Trophoblast cell (in vitro differentiated cells and primary cell): ENCODE measurements at regions not wholly inside any gene's neighbourhood (a gene's known extent, or its start where the extent isn't known, plus 50 kb on each side); places are given as distances from the start of the nearest gene placed in this dataset.

Experiments used
- DNase-seq, 2 donors: peaks; one replicate each; pipeline ENCODE4 v3.0.0-alpha.2; 2016
- H2AFZ ChIP-seq: 2 replicates; pipeline ENCODE4 v1.6.1; 2013; ENCODE audit warnings: low read length, moderate library complexity, mild to moderate bottlenecking; ENCODE audit not compliant: insufficient read depth, poor library complexity
- H2AK5ac ChIP-seq: 2 replicates; pipeline ENCODE4 v1.6.1; 2013; ENCODE audit warnings: mild to moderate bottlenecking, low read length
- H2BK120ac ChIP-seq: 2 replicates; pipeline ENCODE4 v1.6.1; 2013; ENCODE audit warnings: low read length, mild to moderate bottlenecking, moderate library complexity; ENCODE audit not compliant: insufficient read depth, poor library complexity
- H2BK12ac ChIP-seq: 2 replicates; pipeline ENCODE4 v1.6.1; 2013; ENCODE audit warnings: mild to moderate bottlenecking, low read length, moderate library complexity
- H2BK5ac ChIP-seq: 2 replicates; pipeline ENCODE4 v1.6.1; 2013; ENCODE audit warnings: low read length, low read depth, moderate library complexity, mild to moderate bottlenecking; ENCODE audit not compliant: poor library complexity
- H3K14ac ChIP-seq: 2 replicates; pipeline ENCODE4 v1.6.1; 2013; ENCODE audit warnings: mild to moderate bottlenecking, low read length
- H3K18ac ChIP-seq: 2 replicates; pipeline ENCODE4 v1.6.1; 2013; ENCODE audit warnings: mild to moderate bottlenecking, low read length
- H3K23ac ChIP-seq: 2 replicates; pipeline ENCODE4 v1.6.1; 2013; ENCODE audit warnings: low read length
- H3K27ac ChIP-seq: 2 replicates; pipeline ENCODE4 v1.5.1; 2013; ENCODE audit warnings: low read depth, mild to moderate bottlenecking, inconsistent platforms, low read length, moderate library complexity
- H3K27me3 ChIP-seq: 2 replicates; pipeline ENCODE4 v1.6.1; 2013; ENCODE audit warnings: inconsistent platforms, mild to moderate bottlenecking, low read length, moderate library complexity; ENCODE audit not compliant: insufficient read depth
- H3K36me3 ChIP-seq, 2 experiments: 1 replicate in 1 of 2; 2 replicates in 1 of 2; pipeline ENCODE4 v1.6.1; 2013; ENCODE audit warnings: low read length in 2 of 2, mild to moderate bottlenecking in 2 of 2, moderate library complexity in 1 of 2; ENCODE audit not compliant: insufficient read depth in 2 of 2, control insufficient read depth in 1 of 2
- H3K4ac ChIP-seq: 2 replicates; pipeline ENCODE4 v1.6.1; 2013; ENCODE audit warnings: low read depth, mild to moderate bottlenecking, low read length, moderate library complexity
- H3K4me1 ChIP-seq, 2 experiments: 1 replicate in 1 of 2; 2 replicates in 1 of 2; pipeline ENCODE4 v1.6.1; 2013; ENCODE audit warnings: low read length in 2 of 2, mild to moderate bottlenecking in 2 of 2, moderate library complexity in 1 of 2; ENCODE audit not compliant: insufficient read depth in 2 of 2, control insufficient read depth in 1 of 2
- H3K4me2 ChIP-seq: 2 replicates; pipeline ENCODE4 v1.6.1; 2013; ENCODE audit warnings: inconsistent platforms, mild to moderate bottlenecking, low read length, moderate library complexity
- H3K4me3 ChIP-seq: 2 replicates; pipeline ENCODE4 v1.5.1; 2013; ENCODE audit warnings: mild to moderate bottlenecking, low read depth, low read length, inconsistent platforms
- H3K79me1 ChIP-seq: one replicate; pipeline ENCODE4 v1.6.1; 2013; ENCODE audit warnings: low read length
- H3K79me2 ChIP-seq: 2 replicates; pipeline ENCODE4 v1.6.1; 2013; ENCODE audit warnings: low read length, mild to moderate bottlenecking; ENCODE audit not compliant: control insufficient read depth, insufficient read depth, poor library complexity
- H3K9ac ChIP-seq: 2 replicates; pipeline ENCODE4 v1.6.1; 2013; ENCODE audit warnings: mild to moderate bottlenecking, low read length
- H3K9me3 ChIP-seq: 2 replicates; pipeline ENCODE4 v1.6.1; 2013; ENCODE audit warnings: low read depth, mild to moderate bottlenecking, control low read depth, inconsistent platforms, low read length; ENCODE audit not compliant: insufficient read depth
- H4K12ac ChIP-seq: 2 replicates; pipeline ENCODE4 v1.6.1; 2013; ENCODE audit warnings: low read depth, mild to moderate bottlenecking, low read length, moderate library complexity
- H4K8ac ChIP-seq: 2 replicates; pipeline ENCODE4 v1.6.1; 2013; ENCODE audit warnings: low read depth, mild to moderate bottlenecking, low read length, moderate library complexity
- H4K91ac ChIP-seq: one replicate; pipeline ENCODE4 v1.6.1; 2013; ENCODE audit warnings: low read depth, mild to moderate bottlenecking, low read length, moderate library complexity
- WGBS: extraction: QIAGEN DNeasy Blood & Tissue Kit; methylation state at CpG from one replicate; pipeline ENCODE4 v1.1.7; 2013; ENCODE audit warnings: missing lambda C conversion rate; ENCODE audit not compliant: insufficient read length, insufficient coverage; ENCODE audit errors: extremely low coverage; 5-methylcytosine and 5-hydroxymethylcytosine counted together

GRCh38 chr5:90141984-90142383 is 267.6 kb downstream of the CETN3 start:
- Histone ChIP-seq H3K4me2 (no peak overlapping the region), H3K4me1 (peaks cover 2 to 4% of the 10 kb centered on the region in 2 experiments), H3K23ac (no peak overlapping the region), H3K9me3 (no peaks in the 10 kb centered on the region), H3K18ac (no peak overlapping the region), H3K27ac (no peak overlapping the region), H4K12ac (no peak overlapping the region), H3K4ac (no peak overlapping the region), H4K8ac (no peak overlapping the region), H3K79me1 (no peaks in the 10 kb centered on the region), H3K14ac (no peak overlapping the region), H2AK5ac (no peak overlapping the region), H3K79me2 (no peaks in the 10 kb centered on the region), H3K4me3 (no peak overlapping the region), H2BK5ac (no peak overlapping the region), H2BK120ac (no peak overlapping the region), H2AFZ (no peak overlapping the region), H2BK12ac (no peak overlapping the region), H3K36me3 (peaks cover 0 to 2% of the 10 kb centered on the region in 2 experiments), H3K9ac (no peak overlapping the region), H4K91ac (no peak overlapping the region), H3K27me3 (no peaks in the 10 kb centered on the region)
- no CpG with 5 or more reads among the region's 3 CpGs for WGBS
- DNase-seq, result no peak

GRCh38 chr5:90136952-90137528 is 272.5 kb downstream of the CETN3 start:
- H3K79me2 ChIP-seq, result no peaks in the 10 kb centered on the region
- no peaks in the 10 kb centered on the region for H3K27me3 ChIP-seq
- DNase-seq, result no peak
- no peak overlapping the region for H3K23ac ChIP-seq
- H2BK12ac ChIP-seq, result no peak overlapping the region
- H3K9me3 ChIP-seq, result peaks cover 4% of the 10 kb centered on the region
- no peak overlapping the region for H3K18ac ChIP-seq
- no peak overlapping the region for H3K14ac ChIP-seq
- no peak overlapping the region for H4K12ac ChIP-seq
- H2AFZ ChIP-seq, result no peak overlapping the region
- H2BK5ac ChIP-seq, result no peak overlapping the region
- no peak overlapping the region for H3K4me3 ChIP-seq
- WGBS, result no CpG with 5 or more reads among the region's 10 CpGs
- H3K4ac ChIP-seq, result no peak overlapping the region
- H3K9ac ChIP-seq, result peak overlapping the region; percentile 64
- H3K36me3 ChIP-seq, result no peaks in the 10 kb centered on the region
- H2BK120ac ChIP-seq, result no peak overlapping the region
- no peak overlapping the region for H2AK5ac ChIP-seq
- H3K79me1 ChIP-seq, result no peaks in the 10 kb centered on the region
- H3K4me1 ChIP-seq, result no peaks in the 10 kb centered on the region
- H3K4me2 ChIP-seq, result no peak overlapping the region
- no peak overlapping the region for H3K27ac ChIP-seq
- H4K91ac ChIP-seq, result no peak overlapping the region
- H4K8ac ChIP-seq, result no peak overlapping the region

GRCh38 chr5:90135779-90136378 is 273.7 kb downstream of the CETN3 start:
- Histone ChIP-seq H2AK5ac (no peak overlapping the region), H2AFZ (no peak overlapping the region), H3K79me1 (no peaks in the 10 kb centered on the region), H2BK5ac (no peak overlapping the region), H3K14ac (no peak overlapping the region), H3K18ac (no peak overlapping the region), H2BK120ac (no peak overlapping the region), H4K12ac (no peak overlapping the region), H3K9me3 (peaks cover 4% of the 10 kb centered on the region), H3K4me1 (no peaks in the 10 kb centered on the region), H3K79me2 (no peaks in the 10 kb centered on the region), H2BK12ac (no peak overlapping the region), H3K27ac (no peak overlapping the region), H3K9ac (no peak overlapping the region), H3K23ac (no peak overlapping the region), H3K4me3 (no peak overlapping the region), H4K8ac (no peak overlapping the region), H3K27me3 (no peaks in the 10 kb centered on the region), H3K4me2 (no peak overlapping the region), H4K91ac (no peak overlapping the region), H3K4ac (no peak overlapping the region), H3K36me3 (no peaks in the 10 kb centered on the region)
- peak; percentile 21 to 37 for DNase-seq
- no CpG with 5 or more reads among the region's 7 CpGs for WGBS

GRCh38 chr5:90134892-90135291 is 274.7 kb downstream of the CETN3 start:
- H3K18ac ChIP-seq, result no peak overlapping the region
- H2AFZ ChIP-seq, result no peak overlapping the region
- H4K8ac ChIP-seq, result no peak overlapping the region
- H3K79me2 ChIP-seq, result no peaks in the 10 kb centered on the region
- no peak overlapping the region for H3K4me3 ChIP-seq
- DNase-seq, result peak in 1 of 2 donors; percentile 16
- no peak overlapping the region for H3K9ac ChIP-seq
- no peaks in the 10 kb centered on the region for H3K27me3 ChIP-seq
- H3K27ac ChIP-seq, result no peak overlapping the region
- H2BK120ac ChIP-seq, result no peak overlapping the region
- H4K91ac ChIP-seq, result no peak overlapping the region
- H2AK5ac ChIP-seq, result no peak overlapping the region
- no peak overlapping the region for H3K4me2 ChIP-seq
- H3K4ac ChIP-seq, result no peak overlapping the region
- no peak overlapping the region for H2BK5ac ChIP-seq
- no peaks in the 10 kb centered on the region for H3K36me3 ChIP-seq
- WGBS, result no CpG with 5 or more reads among the region's 4 CpGs
- no peaks in the 10 kb centered on the region for H3K79me1 ChIP-seq
- no peaks in the 10 kb centered on the region for H3K4me1 ChIP-seq
- no peak overlapping the region for H2BK12ac ChIP-seq
- peaks cover 4% of the 10 kb centered on the region for H3K9me3 ChIP-seq
- no peak overlapping the region for H3K14ac ChIP-seq
- H4K12ac ChIP-seq, result no peak overlapping the region
- no peak overlapping the region for H3K23ac ChIP-seq
